Stomach (tissue), 8 donors: ENCODE measurements at regions not wholly inside any gene's neighbourhood (a gene's known extent, or its start where the extent isn't known, plus 50 kb on each side); places are given as distances from the start of the nearest gene placed in this dataset.
A peak's percentile ranks its signal among the peaks of the same experiment; 100 is the strongest.

Experiments
- DNase-seq, 2 donors: peaks; one replicate each; pipeline versions ENCODE4 v3.0.0 to v3.0.0-alpha.2; 2013 to 2019
- H3K27ac ChIP-seq, 5 donors: fragments of 200-600 bp in 4 of 5; sonication (generic) in 4 of 5; one replicate each; pipeline ENCODE4 v1.5.1; 2013 to 2019; ENCODE audit warnings: mild to moderate bottlenecking in 1 of 5, moderate library complexity in 1 of 5
- H3K27me3 ChIP-seq, 3 donors: fragments of 200-600 bp; sonication (generic); one replicate each; pipeline ENCODE4 v1.5.1; 2017 to 2019; ENCODE audit warnings: mixed run types in 1 of 3
- H3K36me3 ChIP-seq, 4 donors: fragments of 200-600 bp; sonication (generic); 1 replicate in 3 of 4; 2 replicates in 1 of 4; pipeline ENCODE4 v1.5.1; 2016 to 2019
- H3K4me1 ChIP-seq, 4 donors: fragments of 200-600 bp; sonication (generic); one replicate each; pipeline ENCODE4 v1.5.1; 2016 to 2019
- H3K4me3 ChIP-seq, 4 donors: fragments of 200-600 bp; sonication (generic) in 3 of 4; one replicate each; pipeline ENCODE4 v1.5.1; 2016 to 2019; ENCODE audit warnings: mild to moderate bottlenecking in 1 of 4
- H3K9me3 ChIP-seq, 4 donors: fragments of 200-600 bp; sonication (generic); one replicate each; pipeline ENCODE4 v1.5.1; 2016 to 2019
- CTCF ChIP-seq, 7 experiments: fragments of 450-650 bp in 4 of 7; fragments of 200-600 bp in 3 of 7; sonication (generic) in 3 of 7; IDR thresholded peaks; one replicate each; pipeline ENCODE4 v1.5.1; 2016 to 2019; ENCODE audit warnings: antibody characterized with exemption in 7 of 7, control low read depth in 2 of 7, mild to moderate bottlenecking in 1 of 7
- EP300 ChIP-seq: sonication (generic); formaldehyde crosslinking; IDR thresholded peaks from one replicate; pipeline ENCODE4 v1.6.1; 2017; ENCODE audit warnings: antibody characterized with exemption
- POLR2A ChIP-seq, 4 donors: fragments of 450-650 bp; IDR thresholded peaks; one replicate each; pipeline ENCODE4 v1.6.1; 2016; ENCODE audit warnings: antibody characterized with exemption in 4 of 4, control low read depth in 2 of 4, mild to moderate bottlenecking in 1 of 4, moderate library complexity in 1 of 4
- POLR2AphosphoS5 ChIP-seq, 3 donors: sonication (generic); formaldehyde crosslinking; IDR thresholded peaks; one replicate each; pipeline ENCODE4 v1.6.1; 2016; ENCODE audit warnings: antibody characterized with exemption in 3 of 3
- WGBS, 5 donors: extraction: QIAGEN DNeasy Blood & Tissue Kit in 3 of 5; methylation state at CpG; one replicate each; pipeline versions ENCODE4 v1.1.5 to v1.1.7; 2013 to 2018; 5-methylcytosine and 5-hydroxymethylcytosine counted together
- intact Hi-C: fragments of 100-400 bp; cut with DNase I; formaldehyde crosslinking; loops from one replicate; pipeline ENCODE4 v1.15.1; 2023; ENCODE audit warnings: low total_unique reads
- donor health status: healthy with polysubstance abuse.
- donor health status: Bipolar disorder and iron deficiency.
- donor health status: healthy.

DNA sequence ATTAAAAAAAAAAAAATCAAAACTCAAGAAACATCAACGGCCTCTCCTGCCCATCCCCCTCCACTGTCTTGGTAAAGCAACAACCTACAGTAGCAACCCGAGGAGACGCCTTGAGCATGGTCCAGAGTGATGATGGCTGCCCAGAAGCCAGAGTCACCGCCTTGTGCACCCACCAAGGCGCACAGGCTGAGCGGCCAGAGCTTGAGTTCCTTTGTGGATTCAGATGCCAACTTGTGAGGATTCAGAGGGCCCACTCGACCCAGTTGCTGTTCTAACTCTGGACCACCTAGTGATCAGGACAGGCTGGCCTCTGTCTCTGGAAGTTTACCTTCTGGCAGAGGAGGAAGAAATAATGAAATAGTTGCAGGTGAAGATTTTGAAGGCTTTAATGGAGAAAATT lies 105.0 kb downstream of the PDCL3 start:
- H3K4me1 ChIP-seq = no peaks in the 10 kb centered on the region
- no peaks in the 10 kb centered on the region for H3K27me3 ChIP-seq
- no peak overlapping the region for H3K27ac ChIP-seq
- WGBS, 5 donors = 84 to 91% (median 89%) methylated on average over 7 of the region's 7 CpGs
- intact Hi-C loops = no loop called here
- no peak overlapping the region for H3K4me3 ChIP-seq
- H3K36me3 ChIP-seq = no peaks in the 10 kb centered on the region
- DNase-seq = no peak
- TF ChIP-seq POLR2A (IDR thresholded peaks at IDR 0.05) (no peak), EP300 (no peak), CTCF (IDR thresholded peaks at IDR 0.05) (no peak), POLR2AphosphoS5 (IDR thresholded peaks at IDR 0.05) (no peak)
- no peaks in the 10 kb centered on the region for H3K9me3 ChIP-seq

- no peak overlapping the region for H3K4me3 ChIP-seq
- H3K36me3 ChIP-seq = no peaks in the 10 kb centered on the region
- no peak overlapping the region for H3K27ac ChIP-seq
- no peak for DNase-seq
- WGBS, 5 donors = 74 to 91% (median 86%) methylated on average over 5 of the region's 5 CpGs
- TF ChIP-seq EP300 (no peak), POLR2AphosphoS5 (IDR thresholded peaks at IDR 0.05) (no peak), POLR2A (IDR thresholded peaks at IDR 0.05) (no peak), CTCF (IDR thresholded peaks at IDR 0.05) (no peak)
- no peaks in the 10 kb centered on the region for H3K27me3 ChIP-seq
- intact Hi-C loops = no loop called here
- H3K9me3 ChIP-seq = no peaks in the 10 kb centered on the region
- no peaks in the 10 kb centered on the region for H3K4me1 ChIP-seq
These were observed 107.4 kb downstream of the PDCL3 start for GRCh38 chr2:100670232-100670631.

GRCh38 chr2:100673115-100673514 lies 110.3 kb downstream of the PDCL3 start:
- no peak for DNase-seq
- no peak overlapping the region for H3K4me3 ChIP-seq
- H3K27me3 ChIP-seq = no peaks in the 10 kb centered on the region
- H3K4me1 ChIP-seq = no peaks in the 10 kb centered on the region
- no peak overlapping the region for H3K27ac ChIP-seq
- TF ChIP-seq POLR2AphosphoS5 (IDR thresholded peaks at IDR 0.05) = no peak
- TF ChIP-seq CTCF (IDR thresholded peaks at IDR 0.05) = no peak
- TF ChIP-seq POLR2A (IDR thresholded peaks at IDR 0.05) = no peak
- no peak for TF ChIP-seq EP300
- WGBS, 5 donors = 84 to 90% (median 89%) methylated on average over 8 of the region's 8 CpGs
- H3K36me3 ChIP-seq = no peaks in the 10 kb centered on the region
- intact Hi-C loops = no loop called here
- no peaks in the 10 kb centered on the region for H3K9me3 ChIP-seq

DNA sequence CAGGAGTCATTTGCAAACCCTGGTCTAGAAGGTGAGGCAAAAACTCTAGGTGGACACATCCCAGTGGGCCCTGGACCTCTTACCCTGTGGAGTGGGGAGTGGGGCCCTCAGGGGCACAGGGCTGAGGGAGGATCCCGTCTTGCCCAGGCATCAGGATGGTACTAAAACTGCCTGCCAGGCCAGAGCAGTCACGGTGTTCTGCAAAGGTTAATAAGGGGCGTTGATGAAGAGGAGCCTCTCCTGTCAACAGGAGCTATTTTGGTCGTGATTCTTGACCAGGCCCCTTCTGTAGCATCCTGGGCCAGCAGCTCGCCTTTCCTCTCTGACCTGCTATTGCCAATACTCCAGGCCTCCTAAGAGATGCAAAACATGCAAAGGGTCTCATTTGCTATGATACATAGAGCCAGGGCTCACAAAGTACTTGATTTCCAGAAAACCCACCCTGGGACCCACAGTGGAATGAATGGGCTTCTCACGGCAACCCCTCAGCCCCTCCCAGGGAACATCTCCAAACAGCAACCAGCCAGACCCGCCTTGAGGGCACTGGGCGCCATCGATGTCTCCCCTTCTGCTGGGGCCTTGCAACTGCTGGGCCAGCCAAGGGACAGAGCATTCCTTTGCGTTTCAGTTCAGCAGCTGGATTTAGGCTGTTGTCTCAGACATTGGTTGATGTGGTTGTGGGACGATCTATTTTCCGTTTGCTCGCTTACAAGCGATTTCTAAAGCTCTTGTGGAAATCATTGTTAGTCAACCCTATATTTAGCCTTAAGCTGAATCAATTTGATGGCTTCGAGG lies 111.1 kb downstream of the PDCL3 start:
- TF ChIP-seq POLR2A (IDR thresholded peaks at IDR 0.05) (no peak), CTCF (IDR thresholded peaks at IDR 0.05) (no peak), EP300 (no peak), POLR2AphosphoS5 (IDR thresholded peaks at IDR 0.05) (no peak)
- H3K36me3 ChIP-seq = no peaks in the 10 kb centered on the region
- intact Hi-C loops = no loop called here
- no peaks in the 10 kb centered on the region for H3K4me1 ChIP-seq
- 80 to 87% (median 81%) methylated on average over 15 of the region's 15 CpGs for WGBS, 5 donors
- no peak overlapping the region for H3K27ac ChIP-seq
- H3K9me3 ChIP-seq = no peaks in the 10 kb centered on the region
- H3K4me3 ChIP-seq = no peak overlapping the region
- H3K27me3 ChIP-seq = no peaks in the 10 kb centered on the region
- peak in 1 of 2 donors; percentile 59 for DNase-seq
